Central memory CD8-positive, alpha-beta T cell (primary cell): ENCODE measurements at regions not wholly inside any gene's neighbourhood (a gene's known extent, or its start where the extent isn't known, plus 50 kb on each side); places are given as distances from the start of the nearest gene placed in this dataset.
"Not testable (repeated sequence)": the region's sequence is repeated elsewhere in the genome, so short reads cannot be mapped to it uniquely, and the experiment has no call there.

ENCODE experiments used
- ATAC-seq: fragments of 150-1000 bp; cut with Tn5 transposase; replicated peaks from 2 replicates; pipeline ENCODE4 v1.10.0; 2022; ENCODE audit warnings: mild to moderate bottlenecking, moderate FRiP score, moderate number of reproducible peaks; ENCODE audit not compliant: poor library complexity, severe bottlenecking; ENCODE audit errors: extremely low read depth
- DNase-seq, 2 donors: peaks; one replicate each; pipeline ENCODE4 v3.0.0; 2021; ENCODE audit warnings: low spot score in 2 of 2
- H3K27ac Mint-ChIP-seq: one replicate; pipeline ENCODE4 v1.8.0; 2022; ENCODE audit warnings: low read depth, mild to moderate bottlenecking, moderate library complexity, mixed read lengths
- H3K27me3 Mint-ChIP-seq: one replicate; pipeline ENCODE4 v1.8.0; 2022; ENCODE audit warnings: mixed read lengths
- H3K36me3 Mint-ChIP-seq: one replicate; pipeline ENCODE4 v1.8.0; 2022; ENCODE audit warnings: mild to moderate bottlenecking, moderate library complexity, mixed read lengths; ENCODE audit not compliant: insufficient read depth
- H3K4me1 Mint-ChIP-seq: one replicate; pipeline ENCODE4 v1.8.0; 2022; ENCODE audit warnings: mixed read lengths
- H3K4me3 Mint-ChIP-seq: one replicate; pipeline ENCODE4 v1.8.0; 2022; ENCODE audit warnings: mild to moderate bottlenecking, moderate library complexity, mixed read lengths
- H3K9me3 Mint-ChIP-seq: one replicate; pipeline ENCODE4 v1.8.0; 2022; ENCODE audit warnings: mixed read lengths

DNA sequence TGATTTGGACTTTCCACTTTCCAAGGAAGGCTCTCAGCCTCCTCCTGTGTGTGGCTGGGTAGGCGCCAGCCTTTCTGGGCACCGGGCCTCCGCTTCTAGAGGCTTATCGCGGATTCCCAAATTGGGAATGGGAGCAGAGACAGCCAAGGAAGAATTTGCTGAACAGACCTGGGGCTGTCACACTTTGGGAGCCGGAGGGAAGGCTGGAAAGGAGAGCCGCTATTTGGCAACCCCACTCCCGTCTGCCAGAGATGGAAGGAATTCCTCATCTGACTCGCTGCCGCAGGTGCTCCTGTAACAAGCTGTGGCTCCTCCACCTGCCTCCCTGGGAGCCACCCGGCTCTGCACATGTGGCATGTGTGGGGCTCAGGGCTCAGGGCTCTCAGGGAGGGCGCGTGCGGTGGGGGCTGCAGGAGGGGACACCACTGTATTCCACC is 50.8 kb upstream of the ECHDC3 start:
- Mint-ChIP-seq H3K27ac (no peak overlapping the region), H3K27me3 (peaks cover 17% of the 10 kb centered on the region), H3K4me1 (no peaks in the 10 kb centered on the region), H3K4me3 (no peak overlapping the region), H3K9me3 (no peaks in the 10 kb centered on the region), H3K36me3 (no peaks in the 10 kb centered on the region)
- DNase-seq (no peak), ATAC-seq (no peak)

- peaks cover 17% of the 10 kb centered on the region for H3K27me3 Mint-ChIP-seq
- H3K4me3 Mint-ChIP-seq = no peak overlapping the region
- ATAC-seq (no peak), DNase-seq (no peak)
- H3K27ac Mint-ChIP-seq = no peak overlapping the region
- H3K9me3 Mint-ChIP-seq = no peaks in the 10 kb centered on the region
- H3K36me3 Mint-ChIP-seq = peaks cover 2% of the 10 kb centered on the region
- peaks cover 8% of the 10 kb centered on the region for H3K4me1 Mint-ChIP-seq
Measured at GRCh38 chr10:11689945-11690736, 52.0 kb upstream of the ECHDC3 start.

- not testable (repeated sequence) for ATAC-seq, H3K36me3 Mint-ChIP-seq, H3K4me3 Mint-ChIP-seq, H3K9me3 Mint-ChIP-seq, H3K27ac Mint-ChIP-seq, DNase-seq
- Mint-ChIP-seq H3K4me1 (peaks cover 25% of the 10 kb centered on the region), H3K27me3 (peaks cover 14% of the 10 kb centered on the region)
Measured at GRCh38 chr10:11688448-11688795, 53.8 kb upstream of the ECHDC3 start.

DNA sequence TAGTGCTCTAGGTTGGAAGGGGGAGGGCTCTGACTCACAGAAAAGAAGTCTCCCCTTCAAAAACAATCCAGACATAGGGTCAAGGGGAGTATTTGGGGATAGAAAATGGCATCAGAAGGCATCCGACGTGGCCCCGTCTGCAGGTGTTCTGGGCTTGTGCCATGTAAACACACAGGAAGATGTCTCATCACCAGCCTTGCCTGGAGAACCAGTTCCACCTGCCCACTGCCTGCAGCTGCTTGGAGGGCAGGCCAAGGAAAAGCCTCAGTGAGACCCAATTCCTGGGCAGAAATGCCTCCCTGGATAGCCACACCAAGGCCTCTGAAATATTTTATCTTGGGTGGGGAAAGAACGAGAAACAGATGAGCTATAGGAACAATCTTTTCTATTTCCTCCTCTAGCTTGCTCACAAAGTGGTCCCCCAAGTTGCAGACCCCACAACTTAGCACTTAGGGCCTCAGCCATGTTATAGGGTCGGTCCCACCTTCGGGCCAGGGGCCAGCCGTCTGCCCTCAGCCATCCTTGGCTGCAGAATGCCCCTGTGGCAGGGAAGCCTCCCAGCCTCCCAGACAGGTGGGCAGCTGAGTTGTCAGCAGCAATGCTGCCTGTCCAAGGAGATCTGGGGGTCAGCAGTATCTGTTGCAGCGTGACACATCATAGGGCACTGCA is 54.3 kb upstream of the ECHDC3 start:
- Mint-ChIP-seq H3K27ac (no peak overlapping the region), H3K4me1 (peaks cover 27% of the 10 kb centered on the region), H3K9me3 (no peaks in the 10 kb centered on the region), H3K4me3 (no peak overlapping the region), H3K36me3 (peaks cover 6% of the 10 kb centered on the region), H3K27me3 (peaks cover 8% of the 10 kb centered on the region)
- DNase-seq = no peak
- ATAC-seq = no peak

DNA sequence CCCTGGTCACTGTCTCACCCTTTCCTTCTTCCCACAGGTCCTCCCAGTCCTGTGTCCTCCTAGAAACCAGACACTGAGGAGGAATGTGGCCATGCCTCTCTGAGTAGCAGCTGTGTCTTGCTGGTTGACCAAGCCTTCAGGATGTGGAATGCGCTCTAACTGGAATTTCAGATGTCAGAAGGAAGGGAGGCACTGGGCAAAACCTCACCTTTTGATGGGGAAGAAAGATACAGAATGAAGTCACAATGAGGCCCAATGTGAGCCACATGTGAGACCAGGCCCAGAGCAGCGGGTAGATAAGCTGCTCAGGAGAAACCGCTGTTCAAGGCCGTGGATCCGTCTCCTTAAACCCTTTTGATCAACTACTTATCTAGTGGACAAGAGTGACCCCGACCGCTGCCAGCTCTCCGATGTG is 54.8 kb upstream of the ECHDC3 start:
- Mint-ChIP-seq H3K4me1 (peaks cover 27% of the 10 kb centered on the region), H3K27me3 (peaks cover 3% of the 10 kb centered on the region), H3K36me3 (peaks cover 6% of the 10 kb centered on the region), H3K27ac (no peak overlapping the region), H3K4me3 (no peak overlapping the region), H3K9me3 (no peaks in the 10 kb centered on the region)
- DNase-seq = no peak
- no peak for ATAC-seq

DNA sequence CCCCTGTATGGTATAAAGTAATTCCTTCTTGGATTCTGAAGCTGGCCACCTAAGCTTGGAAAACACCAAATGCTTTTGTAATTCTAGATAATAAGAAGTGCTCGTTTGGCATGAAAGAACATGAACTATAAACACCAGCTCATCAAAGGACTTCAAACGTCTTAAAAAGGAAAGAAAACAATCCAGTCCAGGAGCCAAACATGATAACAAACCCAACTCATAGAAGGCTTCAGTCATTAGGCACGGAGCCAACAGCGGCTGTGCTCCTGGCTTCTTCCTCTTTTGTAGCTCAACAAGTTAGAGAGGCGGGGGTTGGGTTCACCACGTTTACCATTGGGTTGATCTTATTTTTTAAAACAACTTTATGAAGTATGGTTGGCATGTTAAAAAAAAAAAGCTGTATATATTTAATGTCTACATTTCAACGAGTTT is 56.4 kb upstream of the ECHDC3 start:
- no peaks in the 10 kb centered on the region for H3K27me3 Mint-ChIP-seq
- ATAC-seq (no peak), DNase-seq (no peak)
- H3K36me3 Mint-ChIP-seq = peaks cover 6% of the 10 kb centered on the region
- peaks cover 27% of the 10 kb centered on the region for H3K4me1 Mint-ChIP-seq
- no peaks in the 10 kb centered on the region for H3K9me3 Mint-ChIP-seq
- H3K4me3 Mint-ChIP-seq = peak overlapping the region; percentile 80
- H3K27ac Mint-ChIP-seq = peak overlapping the region; percentile 97

DNA sequence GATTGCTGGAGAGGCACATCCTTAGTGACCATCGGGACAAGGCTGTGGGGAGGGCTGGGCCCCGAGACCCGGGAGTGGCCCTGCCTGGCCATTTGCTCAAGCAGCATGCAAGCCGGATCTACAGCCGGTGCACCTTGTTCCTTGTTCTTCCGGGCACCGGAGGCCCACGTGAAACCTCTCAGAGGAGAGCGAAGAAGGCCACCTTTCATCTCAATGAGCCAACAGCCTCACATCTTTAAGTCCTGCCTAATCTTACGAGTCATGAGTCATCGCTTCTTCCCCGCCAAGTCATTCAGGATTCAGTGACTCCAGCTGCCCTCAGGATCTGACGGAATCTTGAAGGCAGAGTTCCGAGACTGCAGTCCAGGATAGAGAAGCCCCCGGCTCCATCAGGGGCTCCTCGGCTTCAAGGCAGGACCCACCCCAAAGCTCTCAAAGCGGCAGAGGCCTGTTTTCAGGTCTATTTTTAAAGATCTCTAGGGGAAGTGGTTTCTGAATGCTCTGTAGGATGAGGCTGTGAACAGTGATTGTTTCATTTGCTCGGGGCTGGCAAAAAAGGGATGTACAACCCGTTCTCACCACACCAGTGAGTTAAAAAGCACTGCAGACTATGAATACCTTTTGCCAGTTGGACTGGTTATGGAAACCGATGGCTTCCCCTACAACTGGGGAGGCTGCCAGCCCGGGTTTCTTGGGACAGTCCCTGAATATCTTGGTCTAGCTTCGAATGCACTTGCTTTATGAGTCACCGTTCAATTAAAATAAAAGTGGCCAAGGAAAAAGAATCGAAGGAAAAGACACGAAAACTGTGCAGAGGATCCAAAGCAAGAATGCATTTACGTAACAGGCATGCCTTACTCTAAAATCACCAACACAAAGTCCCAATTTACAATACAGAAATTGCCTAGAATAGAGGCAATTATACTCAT is 57.2 kb upstream of the ECHDC3 start:
- Mint-ChIP-seq H3K27me3 (no peaks in the 10 kb centered on the region), H3K27ac (peak overlapping the region; percentile 97), H3K9me3 (no peaks in the 10 kb centered on the region), H3K4me3 (peak overlapping the region; percentile 80), H3K4me1 (peaks cover 27% of the 10 kb centered on the region), H3K36me3 (peaks cover 6% of the 10 kb centered on the region)
- DNase-seq (peak; percentile 36 to 41), ATAC-seq (peak; percentile 87)

DNA sequence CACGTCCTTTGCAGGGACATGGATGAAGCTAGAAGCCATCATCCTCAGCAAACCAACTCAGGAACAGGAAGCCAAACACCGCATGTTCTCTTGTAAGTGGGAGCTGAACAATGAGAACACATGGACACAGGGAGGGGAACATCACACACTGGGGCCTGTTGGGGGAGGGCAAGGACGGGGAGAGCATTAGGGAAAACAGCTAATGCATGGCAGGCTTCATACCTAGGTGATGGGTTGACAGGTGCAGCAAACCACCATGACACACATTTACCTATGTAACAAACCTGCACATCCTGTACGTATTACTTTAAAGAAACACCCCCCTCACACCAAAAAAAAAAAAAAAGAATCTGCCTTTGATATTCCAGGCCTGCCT is 57.9 kb upstream of the ECHDC3 start:
- Mint-ChIP-seq H3K4me1 (peaks cover 27% of the 10 kb centered on the region), H3K27ac (peak overlapping the region; percentile 97), H3K4me3 (peak overlapping the region; percentile 80)
- not testable (repeated sequence) for H3K27me3 Mint-ChIP-seq, DNase-seq, H3K9me3 Mint-ChIP-seq, H3K36me3 Mint-ChIP-seq
- peak; percentile 42 for ATAC-seq

DNA sequence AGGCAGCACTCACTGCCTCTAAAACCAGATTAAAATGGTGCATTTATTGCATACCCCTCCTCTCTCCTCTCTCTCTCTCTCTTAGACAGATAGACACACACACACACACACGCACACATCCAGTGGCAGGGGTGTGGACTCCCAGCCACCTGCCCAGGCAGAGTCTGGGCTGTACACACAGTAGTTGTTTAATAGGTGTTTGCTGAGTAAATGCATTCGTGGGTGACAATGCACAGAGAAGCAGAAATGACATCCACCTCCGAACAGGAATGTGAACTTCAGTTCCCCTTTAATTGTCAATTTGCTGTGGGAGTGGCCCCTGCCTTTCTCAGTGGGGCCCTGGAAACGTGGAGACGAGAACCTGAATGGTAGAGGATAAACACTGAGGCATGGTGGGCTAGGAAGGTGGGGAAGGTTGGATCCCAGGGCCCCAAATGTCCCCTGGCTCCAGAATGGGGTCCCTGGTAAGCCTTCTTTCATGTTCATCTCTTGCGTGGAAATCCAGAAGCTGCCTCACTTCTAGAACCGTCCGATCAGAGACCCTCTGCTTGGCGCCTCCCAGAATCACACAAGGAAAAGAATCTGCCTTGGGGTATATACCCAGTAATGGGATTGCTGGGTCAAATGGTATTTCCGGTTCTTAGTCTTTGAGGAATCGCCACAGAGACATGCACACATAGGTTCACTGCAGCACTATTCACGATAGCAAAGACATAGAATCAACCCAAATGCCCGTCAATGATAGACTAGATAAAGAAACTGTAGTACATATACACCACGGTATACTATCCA is 58.5 kb upstream of the ECHDC3 start:
- Mint-ChIP-seq H3K27me3 (no peaks in the 10 kb centered on the region), H3K9me3 (no peaks in the 10 kb centered on the region), H3K36me3 (peaks cover 6% of the 10 kb centered on the region), H3K4me3 (peak overlapping the region; percentile 80), H3K4me1 (peaks cover 27% of the 10 kb centered on the region), H3K27ac (peak overlapping the region; percentile 97)
- no peak for DNase-seq
- no peak for ATAC-seq

GRCh38 chr10:11682851-11683250 is 59.3 kb upstream of the ECHDC3 start:
- ATAC-seq = no peak
- no peak for DNase-seq
- peaks cover 27% of the 10 kb centered on the region for H3K4me1 Mint-ChIP-seq
- H3K4me3 Mint-ChIP-seq = no peak overlapping the region
- no peaks in the 10 kb centered on the region for H3K9me3 Mint-ChIP-seq
- H3K36me3 Mint-ChIP-seq = peaks cover 8% of the 10 kb centered on the region
- H3K27ac Mint-ChIP-seq = no peak overlapping the region
- no peaks in the 10 kb centered on the region for H3K27me3 Mint-ChIP-seq

DNA sequence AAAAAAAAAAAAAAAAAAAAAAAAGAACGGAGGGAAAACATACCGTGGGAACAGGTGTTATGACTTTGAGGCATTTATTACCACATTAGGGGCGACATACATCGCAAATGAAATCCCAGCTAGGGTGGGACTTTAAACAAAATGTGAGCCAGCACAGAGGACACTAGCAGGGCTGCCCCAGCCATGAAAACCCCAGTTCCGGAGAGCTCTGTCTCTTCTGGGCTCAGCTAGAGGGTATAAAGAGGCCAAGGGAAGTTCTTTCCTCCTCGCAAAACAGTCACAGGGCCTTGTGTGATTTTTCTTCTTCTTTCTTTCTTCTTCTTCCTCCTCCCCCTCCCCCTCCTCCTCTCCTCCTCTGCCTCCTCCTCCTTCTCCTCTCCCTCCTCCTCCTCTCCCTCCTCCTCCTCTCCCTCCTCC is 59.9 kb upstream of the ECHDC3 start:
- Mint-ChIP-seq H3K4me1 (peaks cover 30% of the 10 kb centered on the region), H3K27me3 (peaks cover 5% of the 10 kb centered on the region), H3K36me3 (peaks cover 8% of the 10 kb centered on the region), H3K27ac (no peak overlapping the region), H3K4me3 (no peak overlapping the region), H3K9me3 (no peaks in the 10 kb centered on the region)
- DNase-seq (no peak), ATAC-seq (no peak)

DNA sequence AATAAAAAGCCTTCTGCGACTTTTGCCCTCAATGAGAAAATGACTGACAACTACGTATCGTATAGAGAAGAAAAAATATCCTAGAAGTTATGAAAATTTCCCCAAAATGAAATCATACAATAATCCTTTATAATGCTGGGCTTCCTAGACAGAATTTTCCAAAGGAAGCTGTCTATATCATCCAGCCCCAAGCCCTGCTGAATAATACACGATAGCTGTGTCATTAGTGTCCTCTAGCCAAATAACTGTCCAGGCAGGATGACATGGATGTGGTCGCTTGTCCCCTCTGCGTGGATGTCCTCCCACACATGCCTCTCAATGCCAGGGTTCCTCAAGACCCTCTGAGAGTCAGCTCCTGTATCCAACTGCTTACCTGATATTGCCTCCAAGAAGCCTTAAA is 61.7 kb upstream of the ECHDC3 start:
- peaks cover 29% of the 10 kb centered on the region for H3K4me1 Mint-ChIP-seq
- peaks cover 6% of the 10 kb centered on the region for H3K36me3 Mint-ChIP-seq
- no peak for DNase-seq
- no peak for ATAC-seq
- H3K27ac Mint-ChIP-seq = no peak overlapping the region
- H3K4me3 Mint-ChIP-seq = no peak overlapping the region
- H3K9me3 Mint-ChIP-seq = no peaks in the 10 kb centered on the region
- peaks cover 23% of the 10 kb centered on the region for H3K27me3 Mint-ChIP-seq
